Osteocyte (in vitro differentiated cells): ENCODE measurements at regions not wholly inside any gene's neighbourhood (a gene's known extent, or its start where the extent isn't known, plus 50 kb on each side); places are given as distances from the start of the nearest gene placed in this dataset.

Experiments used
- DNase-seq: peaks from one replicate; pipeline ENCODE4 v3.0.0; 2021; ENCODE audit warnings: mixed read lengths; ENCODE audit not compliant: unreplicated experiment; ENCODE audit errors: extremely low spot score
- H3K27ac Mint-ChIP-seq: one replicate; pipeline ENCODE4 v1.8.0; 2021; ENCODE audit warnings: mild to moderate bottlenecking, mixed read lengths; ENCODE audit not compliant: unreplicated experiment
- H3K27me3 Mint-ChIP-seq: one replicate; pipeline ENCODE4 v1.8.0; 2021; ENCODE audit warnings: mixed read lengths; ENCODE audit not compliant: unreplicated experiment
- H3K36me3 Mint-ChIP-seq: one replicate; pipeline ENCODE4 v1.8.0; 2021; ENCODE audit warnings: mixed read lengths; ENCODE audit not compliant: unreplicated experiment
- H3K4me1 Mint-ChIP-seq: one replicate; pipeline ENCODE4 v1.8.0; 2021; ENCODE audit warnings: mixed read lengths; ENCODE audit not compliant: unreplicated experiment
- H3K4me3 Mint-ChIP-seq: one replicate; pipeline ENCODE4 v1.8.0; 2021; ENCODE audit warnings: mild to moderate bottlenecking, moderate library complexity, mixed read lengths; ENCODE audit not compliant: unreplicated experiment
- H3K9me3 Mint-ChIP-seq: one replicate; pipeline ENCODE4 v1.8.0; 2021; ENCODE audit warnings: mixed read lengths; ENCODE audit not compliant: unreplicated experiment
- CTCF ChIP-seq: fragments of 200-600 bp; sonication (generic); IDR thresholded peaks from 2 replicates; pipeline ENCODE4 v1.5.0; 2021; ENCODE audit warnings: antibody characterized with exemption, mild to moderate bottlenecking, moderate library complexity

GRCh38 chr10:28912017-28912783 lies 234.9 kb downstream of the BAMBI start:
- DNase-seq: no peak
- H3K4me1 Mint-ChIP-seq: peaks cover 17% of the 10 kb centered on the region
- no peaks in the 10 kb centered on the region for H3K27me3 Mint-ChIP-seq
- H3K9me3 Mint-ChIP-seq: no peaks in the 10 kb centered on the region
- no peaks in the 10 kb centered on the region for H3K36me3 Mint-ChIP-seq
- no peak overlapping the region for H3K4me3 Mint-ChIP-seq
- TF ChIP-seq CTCF: no peak
- H3K27ac Mint-ChIP-seq: no peak overlapping the region

- Mint-ChIP-seq H3K4me3 (no peak overlapping the region), H3K9me3 (no peaks in the 10 kb centered on the region), H3K27ac (no peak overlapping the region), H3K36me3 (no peaks in the 10 kb centered on the region), H3K4me1 (peaks cover 17% of the 10 kb centered on the region), H3K27me3 (no peaks in the 10 kb centered on the region)
- no peak for TF ChIP-seq CTCF
- no peak for DNase-seq
These were observed 236.3 kb downstream of the BAMBI start for GRCh38 chr10:28913436-28914237.

GRCh38 chr10:28914701-28915100 lies 237.4 kb downstream of the BAMBI start:
- no peaks in the 10 kb centered on the region for H3K36me3 Mint-ChIP-seq
- no peaks in the 10 kb centered on the region for H3K27me3 Mint-ChIP-seq
- TF ChIP-seq CTCF: no peak
- DNase-seq: no peak
- no peak overlapping the region for H3K4me3 Mint-ChIP-seq
- peaks cover 17% of the 10 kb centered on the region for H3K4me1 Mint-ChIP-seq
- no peak overlapping the region for H3K27ac Mint-ChIP-seq
- H3K9me3 Mint-ChIP-seq: no peaks in the 10 kb centered on the region

- H3K9me3 Mint-ChIP-seq: no peaks in the 10 kb centered on the region
- no peaks in the 10 kb centered on the region for H3K36me3 Mint-ChIP-seq
- DNase-seq: no peak
- H3K27me3 Mint-ChIP-seq: no peaks in the 10 kb centered on the region
- no peak for TF ChIP-seq CTCF
- no peak overlapping the region for H3K27ac Mint-ChIP-seq
- peaks cover 7% of the 10 kb centered on the region for H3K4me1 Mint-ChIP-seq
- H3K4me3 Mint-ChIP-seq: no peak overlapping the region
These were observed 238.8 kb downstream of the BAMBI start for GRCh38 chr10:28915989-28916588.

GRCh38 chr10:28920091-28920490 lies 242.8 kb downstream of the BAMBI start:
- TF ChIP-seq CTCF: no peak
- H3K4me3 Mint-ChIP-seq: no peak overlapping the region
- no peaks in the 10 kb centered on the region for H3K36me3 Mint-ChIP-seq
- peaks cover 8% of the 10 kb centered on the region for H3K9me3 Mint-ChIP-seq
- no peaks in the 10 kb centered on the region for H3K4me1 Mint-ChIP-seq
- H3K27ac Mint-ChIP-seq: no peak overlapping the region
- no peaks in the 10 kb centered on the region for H3K27me3 Mint-ChIP-seq
- no peak for DNase-seq
